HL-60/S4 (cell line): ENCODE measurements at regions not wholly inside any gene's neighbourhood (a gene's known extent, or its start where the extent isn't known, plus 50 kb on each side); places are given as distances from the start of the nearest gene placed in this dataset.

Experiments
- in situ Hi-C: fragments of 300-500 bp; cut with MboI; formaldehyde crosslinking; loops from 2 replicates; pipeline ENCODE4 v1.14.3; 2022; ENCODE audit warnings: low sequenced_read_pairs

GRCh38 chr9:11871852-11872251 lies 821.3 kb upstream of the TYRP1 start:
- in situ Hi-C loops: no loop called here

GRCh38 chr9:11872471-11872870 lies 820.7 kb upstream of the TYRP1 start:
- in situ Hi-C loops: no loop called here

- in situ Hi-C loops: no loop called here
Observed at GRCh38 chr9:11874414-11874813, 818.8 kb upstream of the TYRP1 start.

GRCh38 chr9:11892401-11892800 lies 800.8 kb upstream of the TYRP1 start:
- in situ Hi-C loops: no loop called here

- in situ Hi-C loops: no loop called here
Observed at GRCh38 chr9:11893331-11893730, 799.9 kb upstream of the TYRP1 start.

GRCh38 chr9:11894136-11894535 lies 799.0 kb upstream of the TYRP1 start:
- in situ Hi-C loops: no loop called here

- in situ Hi-C loops: no loop called here
Observed at GRCh38 chr9:11902610-11903009, 790.6 kb upstream of the TYRP1 start.

GRCh38 chr9:11915699-11916098 lies 777.5 kb upstream of the TYRP1 start:
- in situ Hi-C loops: no loop called here

- in situ Hi-C loops: no loop called here
Observed at GRCh38 chr9:11928871-11929321, 764.3 kb upstream of the TYRP1 start.

GRCh38 chr9:11931109-11931508 lies 762.1 kb upstream of the TYRP1 start:
- in situ Hi-C loops: no loop called here

- in situ Hi-C loops: no loop called here
Observed at GRCh38 chr9:11931751-11932150, 761.4 kb upstream of the TYRP1 start.

GRCh38 chr9:11933926-11934325 lies 759.3 kb upstream of the TYRP1 start:
- in situ Hi-C loops: no loop called here

- in situ Hi-C loops: no loop called here
Observed at GRCh38 chr9:11946531-11946930, 746.7 kb upstream of the TYRP1 start.

GRCh38 chr9:11962327-11962726 lies 730.9 kb upstream of the TYRP1 start:
- in situ Hi-C loops: no loop called here

- in situ Hi-C loops: no loop called here
Observed at GRCh38 chr9:11966786-11967185, 726.4 kb upstream of the TYRP1 start.

- in situ Hi-C loops: no loop called here
Observed at GRCh38 chr9:11968631-11969030, 724.6 kb upstream of the TYRP1 start.

- in situ Hi-C loops: no loop called here
Observed at GRCh38 chr9:11973011-11973410, 720.2 kb upstream of the TYRP1 start.

GRCh38 chr9:11973511-11973910 lies 719.7 kb upstream of the TYRP1 start:
- in situ Hi-C loops: no loop called here

- in situ Hi-C loops: no loop called here
Observed at GRCh38 chr9:11992866-11993265, 700.3 kb upstream of the TYRP1 start.

GRCh38 chr9:12014488-12014887 lies 678.7 kb upstream of the TYRP1 start:
- in situ Hi-C loops: no loop called here

- in situ Hi-C loops: no loop called here
Observed at GRCh38 chr9:12054235-12054634, 639.0 kb upstream of the TYRP1 start.

GRCh38 chr9:12056874-12057273 lies 636.3 kb upstream of the TYRP1 start:
- in situ Hi-C loops: no loop called here

- in situ Hi-C loops: no loop called here
Observed at GRCh38 chr9:12060067-12060466, 633.1 kb upstream of the TYRP1 start.

GRCh38 chr9:12060811-12061210 lies 632.4 kb upstream of the TYRP1 start:
- in situ Hi-C loops: no loop called here
